ENCODE measurements at regions not wholly inside any gene's neighbourhood (a gene's known extent, or its start where the extent isn't known, plus 50 kb on each side); places are given as distances from the start of the nearest gene placed in this dataset.

DNA sequence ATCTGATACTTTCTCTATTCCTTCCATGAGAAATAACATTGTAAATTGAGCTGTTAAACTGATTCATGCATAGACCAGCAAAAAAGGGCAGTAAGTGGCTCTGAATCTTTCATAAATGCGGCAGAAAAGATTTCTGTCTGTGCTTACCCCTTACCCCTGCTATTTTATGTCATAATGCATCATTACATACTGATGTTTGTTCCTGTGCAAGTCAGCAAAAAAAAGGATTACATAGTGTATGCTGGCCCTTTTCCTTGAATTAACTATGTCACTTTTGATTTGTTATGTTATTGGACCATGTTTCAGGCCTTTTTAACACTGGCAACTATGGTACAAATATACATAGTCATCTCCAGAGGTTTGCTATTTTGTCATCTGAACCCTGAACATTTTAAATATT, 2159.7 kb downstream of the PCDH7 start:
- Histone ChIP-seq H3K4me1 (ENCODE audit: control insufficient read depth, extremely low read depth, insufficient read depth, low read length) (no peaks in the 10 kb centered on the region), H3K4me2 (ENCODE audit: extremely low read depth, insufficient read depth, low read length) (no peak overlapping the region), H3K36me3 (ENCODE audit: control insufficient read depth, insufficient read depth, low read length) (no peaks in the 10 kb centered on the region), H3K9ac (ENCODE audit: insufficient read depth, low read length) (no peak overlapping the region), H3K9me3 (ENCODE audit: control insufficient read depth, insufficient read depth, low read depth, low read length) (no peaks in the 10 kb centered on the region), H2AFZ (ENCODE audit: low read length) (no peak overlapping the region), H3K27ac (ENCODE audit: insufficient read depth, low read length) (no peak overlapping the region), H4K20me1 (ENCODE audit: control insufficient read depth, extremely low read depth, insufficient read depth, low read length) (no peaks in the 10 kb centered on the region), H3K4me3 (replicated peaks in 1 of 4; ENCODE audit: control extremely low read depth in 1 of 4, insufficient read depth in 1 of 4, low read depth in 3 of 4, low read length in 4 of 4) (no peak overlapping the region), H3K27me3 (ENCODE audit: control insufficient read depth, insufficient read depth, low read length) (no peaks in the 10 kb centered on the region), H3K79me2 (ENCODE audit: control insufficient read depth, insufficient read depth, low read length) (no peaks in the 10 kb centered on the region)
- DNase-seq (ENCODE audit: low read depth in 2 of 2), result no peak
- TF ChIP-seq EZH2 (IDR thresholded peaks at IDR 0.05; ENCODE audit: low read length, missing control alignments) (no peak), CTCF (conservative IDR thresholded peaks at IDR 0.05 in 1 of 2, IDR thresholded peaks at IDR 0.05 in 1 of 2; ENCODE audit: low read depth in 1 of 2, low read length in 2 of 2) (no peak)

- Histone ChIP-seq H3K36me3 (ENCODE audit: control insufficient read depth, insufficient read depth, low read length) (no peaks in the 10 kb centered on the region), H3K4me2 (ENCODE audit: extremely low read depth, insufficient read depth, low read length) (no peak overlapping the region), H3K4me1 (ENCODE audit: control insufficient read depth, extremely low read depth, insufficient read depth, low read length) (no peaks in the 10 kb centered on the region), H4K20me1 (ENCODE audit: control insufficient read depth, extremely low read depth, insufficient read depth, low read length) (no peaks in the 10 kb centered on the region), H2AFZ (ENCODE audit: low read length) (no peak overlapping the region), H3K79me2 (ENCODE audit: control insufficient read depth, insufficient read depth, low read length) (no peaks in the 10 kb centered on the region), H3K27me3 (ENCODE audit: control insufficient read depth, insufficient read depth, low read length) (no peaks in the 10 kb centered on the region), H3K9ac (ENCODE audit: insufficient read depth, low read length) (no peak overlapping the region), H3K27ac (ENCODE audit: insufficient read depth, low read length) (no peak overlapping the region), H3K4me3 (replicated peaks in 1 of 4; ENCODE audit: control extremely low read depth in 1 of 4, insufficient read depth in 1 of 4, low read depth in 3 of 4, low read length in 4 of 4) (no peak overlapping the region), H3K9me3 (ENCODE audit: control insufficient read depth, insufficient read depth, low read depth, low read length) (no peaks in the 10 kb centered on the region)
- TF ChIP-seq EZH2 (IDR thresholded peaks at IDR 0.05; ENCODE audit: low read length, missing control alignments), result no peak
- TF ChIP-seq CTCF (conservative IDR thresholded peaks at IDR 0.05 in 1 of 2, IDR thresholded peaks at IDR 0.05 in 1 of 2; ENCODE audit: low read depth in 1 of 2, low read length in 2 of 2), result no peak
- peak; percentile 5 to 48 for DNase-seq (ENCODE audit: low read depth in 2 of 2)
Measured at GRCh38 chr4:32884198-32884597, 2164.0 kb downstream of the PCDH7 start.

DNA sequence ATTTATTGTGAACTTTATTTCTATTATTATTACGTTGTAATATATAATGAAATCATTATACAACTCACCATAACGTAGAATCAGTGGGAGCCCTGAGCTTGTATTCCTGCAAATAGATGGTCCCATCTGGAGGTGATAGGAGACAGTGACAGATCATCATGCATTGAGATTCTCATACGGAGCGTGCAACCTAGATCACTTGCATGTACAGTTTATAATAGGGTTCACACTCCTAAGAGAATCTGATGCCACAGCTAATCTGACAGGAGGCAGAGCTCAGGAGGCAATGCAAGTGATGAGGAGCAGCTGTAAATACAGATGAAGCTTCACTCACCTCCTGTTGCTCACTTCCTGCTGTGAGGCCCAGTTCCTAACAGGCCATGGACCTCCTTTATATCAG, 2170.2 kb downstream of the PCDH7 start:
- Histone ChIP-seq H2AFZ (ENCODE audit: low read length) (no peak overlapping the region), H3K27ac (ENCODE audit: insufficient read depth, low read length) (no peak overlapping the region), H3K4me2 (ENCODE audit: extremely low read depth, insufficient read depth, low read length) (no peak overlapping the region), H3K4me1 (ENCODE audit: control insufficient read depth, extremely low read depth, insufficient read depth, low read length) (no peaks in the 10 kb centered on the region), H4K20me1 (ENCODE audit: control insufficient read depth, extremely low read depth, insufficient read depth, low read length) (no peaks in the 10 kb centered on the region), H3K9ac (ENCODE audit: insufficient read depth, low read length) (no peak overlapping the region), H3K4me3 (replicated peaks in 1 of 4; ENCODE audit: control extremely low read depth in 1 of 4, insufficient read depth in 1 of 4, low read depth in 3 of 4, low read length in 4 of 4) (no peak overlapping the region), H3K9me3 (ENCODE audit: control insufficient read depth, insufficient read depth, low read depth, low read length) (no peaks in the 10 kb centered on the region), H3K36me3 (ENCODE audit: control insufficient read depth, insufficient read depth, low read length) (no peaks in the 10 kb centered on the region), H3K27me3 (ENCODE audit: control insufficient read depth, insufficient read depth, low read length) (no peaks in the 10 kb centered on the region), H3K79me2 (ENCODE audit: control insufficient read depth, insufficient read depth, low read length) (no peaks in the 10 kb centered on the region)
- DNase-seq (ENCODE audit: low read depth in 2 of 2), result no peak
- TF ChIP-seq CTCF (conservative IDR thresholded peaks at IDR 0.05 in 1 of 2, IDR thresholded peaks at IDR 0.05 in 1 of 2; ENCODE audit: low read depth in 1 of 2, low read length in 2 of 2) (no peak), EZH2 (IDR thresholded peaks at IDR 0.05; ENCODE audit: low read length, missing control alignments) (no peak)

Data from fibroblast of lung (primary cell).